ENCODE measurements at regions not wholly inside any gene's neighbourhood (a gene's known extent, or its start where the extent isn't known, plus 50 kb on each side); places are given as distances from the start of the nearest gene placed in this dataset.

GRCh38 chr9:23606107-23606506 is 219.9 kb downstream of the ELAVL2 start:
- TF ChIP-seq CTCF (IDR thresholded peaks at IDR 0.05; ENCODE audit: low read depth, low read length): no peak
- no peak for DNase-seq (ENCODE audit: extremely low read depth, low read depth)

GRCh38 chr9:23608456-23608855 is 217.6 kb downstream of the ELAVL2 start:
- TF ChIP-seq CTCF (IDR thresholded peaks at IDR 0.05; ENCODE audit: low read depth, low read length): no peak
- DNase-seq (ENCODE audit: extremely low read depth, low read depth): no peak

- DNase-seq (ENCODE audit: extremely low read depth, low read depth): no peak
Measured at GRCh38 chr9:23611869-23612268, 214.2 kb downstream of the ELAVL2 start.

GRCh38 chr9:23615569-23615968 is 210.5 kb downstream of the ELAVL2 start:
- DNase-seq (ENCODE audit: extremely low read depth, low read depth): no peak
- no peak for TF ChIP-seq CTCF (IDR thresholded peaks at IDR 0.05; ENCODE audit: low read depth, low read length)

More at GRCh38 chr9:23611869-23612268, 214.2 kb downstream of the ELAVL2 start:
- TF ChIP-seq CTCF (IDR thresholded peaks at IDR 0.05; ENCODE audit: low read depth, low read length): no peak

- no peak for DNase-seq (ENCODE audit: extremely low read depth, low read depth)
- TF ChIP-seq CTCF (IDR thresholded peaks at IDR 0.05; ENCODE audit: low read depth, low read length): no peak
Measured at GRCh38 chr9:23621188-23621587, 204.9 kb downstream of the ELAVL2 start.

GRCh38 chr9:23621924-23622323 is 204.1 kb downstream of the ELAVL2 start:
- no peak for TF ChIP-seq CTCF (IDR thresholded peaks at IDR 0.05; ENCODE audit: low read depth, low read length)
- DNase-seq (ENCODE audit: extremely low read depth, low read depth): no peak

GRCh38 chr9:23622396-23622795 is 203.6 kb downstream of the ELAVL2 start:
- no peak for TF ChIP-seq CTCF (IDR thresholded peaks at IDR 0.05; ENCODE audit: low read depth, low read length)
- DNase-seq (ENCODE audit: extremely low read depth, low read depth): no peak
